PC-9 (cell line): ENCODE measurements at regions not wholly inside any gene's neighbourhood (a gene's known extent, or its start where the extent isn't known, plus 50 kb on each side); places are given as distances from the start of the nearest gene placed in this dataset.

ENCODE experiments used
- BruUV-seq: library from RNA; stranded (reverse); fragments of 400-500 nt; replicated peaks from 2 replicates; lab custom pipeline; 2021; lab: Mats Ljungman, UMichigan
- CTCF ChIA-PET: fragments of 300-600 bp; sonication (Branson Sonifier 250); formaldehyde crosslinking; loops from one replicate; lab custom pipeline; 2022; ENCODE audit warnings: antibody characterized with exemption; lab: Charles Lee
- POLR2A ChIA-PET: fragments of 300-600 bp; sonication (Branson Sonifier 250); formaldehyde crosslinking; loops from one replicate; lab custom pipeline; 2022; ENCODE audit warnings: antibody characterized with exemption; ENCODE audit not compliant: unreplicated experiment; lab: Charles Lee
- DNase-seq, 2 experiments: peaks; one replicate each; pipeline versions ENCODE4 v3.0.0 to v3.0.0-alpha.2; 2015 to 2022; ENCODE audit warnings: mixed read lengths in 1 of 2
- H2AFZ ChIP-seq: fragments of 200-600 bp; sonication (generic); 2 replicates; pipeline ENCODE4 v1.8.1; 2017; ENCODE audit warnings: antibody characterized with exemption
- H3F3A ChIP-seq: fragments of 200-600 bp; sonication (generic); 2 replicates; pipeline ENCODE4 v1.8.1; 2017; ENCODE audit warnings: antibody characterized with exemption, mild to moderate bottlenecking, low read depth; ENCODE audit not compliant: insufficient read depth
- H3K27ac ChIP-seq: fragments of 200-600 bp; sonication (generic); 2 replicates; pipeline ENCODE4 v1.6.1; 2016; ENCODE audit warnings: mixed run types
- H3K27me3 ChIP-seq: fragments of 200-600 bp; sonication (generic); 2 replicates; pipeline ENCODE4 v1.6.1; 2016; ENCODE audit warnings: low read depth, mixed run types; ENCODE audit not compliant: insufficient read depth
- H3K36me3 ChIP-seq: fragments of 200-600 bp; sonication (generic); 2 replicates; pipeline ENCODE4 v1.6.1; 2016; ENCODE audit warnings: low read depth, mixed run types
- H3K4me1 ChIP-seq: fragments of 200-600 bp; sonication (generic); replicated peaks from 2 replicates; pipeline ENCODE4 v1.6.1; 2016; ENCODE audit warnings: mixed run types; ENCODE audit not compliant: insufficient read depth
- H3K4me2 ChIP-seq: fragments of 200-600 bp; sonication (generic); 2 replicates; pipeline ENCODE4 v1.6.1; 2017; ENCODE audit warnings: mixed run types
- H3K4me3 ChIP-seq: fragments of 200-600 bp; sonication (generic); 2 replicates; pipeline ENCODE4 v1.6.1; 2016; ENCODE audit warnings: mixed run types
- H3K79me2 ChIP-seq: fragments of 200-600 bp; sonication (generic); 2 replicates; pipeline ENCODE4 v1.6.1; 2017; ENCODE audit warnings: low read depth, mixed run types
- H3K9me2 ChIP-seq: fragments of 200-600 bp; sonication (generic); 2 replicates; pipeline ENCODE4 v1.8.1; 2017; ENCODE audit warnings: mild to moderate bottlenecking; ENCODE audit not compliant: insufficient read depth
- H3K9me3 ChIP-seq: fragments of 200-600 bp; sonication (generic); 2 replicates; pipeline ENCODE4 v1.8.1; 2016; ENCODE audit warnings: low read depth; ENCODE audit not compliant: insufficient read depth
- H4K20me1 ChIP-seq: fragments of 200-600 bp; sonication (generic); 2 replicates; pipeline ENCODE4 v1.8.1; 2017; ENCODE audit not compliant: insufficient read depth
- EZH2 ChIP-seq: fragments of 200-600 bp; sonication (generic); IDR thresholded peaks from 2 replicates; pipeline ENCODE4 v1.8.0; 2017; ENCODE audit warnings: antibody characterized with exemption, low read depth
- intact Hi-C: fragments of 100-400 bp; cut with micrococcal nuclease; formaldehyde crosslinking; loops from one replicate; pipeline ENCODE4 v1.10.0; 2022; ENCODE audit not compliant: unreplicated experiment
- TF ChIP-seq, protein P1 (sequence below): fragments of 200-600 bp; sonication (generic); conservative IDR thresholded peaks from 2 replicates; pipeline ENCODE4 v1.6.1; 2017; ENCODE audit warnings: mixed run types, antibody characterized with exemption, mild to moderate bottlenecking, moderate library complexity

DNA sequence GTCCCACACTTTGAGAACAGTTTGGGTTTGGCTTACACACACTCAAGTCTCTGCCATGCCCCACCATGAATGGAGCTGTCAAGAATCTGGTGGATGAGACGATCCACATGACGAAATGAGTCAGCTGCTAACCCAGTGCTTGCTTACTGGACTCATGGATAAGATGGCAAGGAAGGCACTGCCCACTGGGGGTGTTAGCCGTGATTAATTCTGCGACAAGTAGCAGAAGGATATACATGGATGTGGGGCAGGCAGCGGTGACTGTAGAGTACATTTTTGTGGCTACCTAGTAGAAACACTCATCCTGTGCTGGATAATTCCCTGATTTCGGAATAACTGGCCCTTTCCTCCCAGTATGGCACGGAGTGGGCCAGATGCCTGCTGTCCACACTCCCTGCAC lies 77.5 kb downstream of the SPATA31C2 start:
- no peaks in the 10 kb centered on the region for H3K36me3 ChIP-seq

DNA sequence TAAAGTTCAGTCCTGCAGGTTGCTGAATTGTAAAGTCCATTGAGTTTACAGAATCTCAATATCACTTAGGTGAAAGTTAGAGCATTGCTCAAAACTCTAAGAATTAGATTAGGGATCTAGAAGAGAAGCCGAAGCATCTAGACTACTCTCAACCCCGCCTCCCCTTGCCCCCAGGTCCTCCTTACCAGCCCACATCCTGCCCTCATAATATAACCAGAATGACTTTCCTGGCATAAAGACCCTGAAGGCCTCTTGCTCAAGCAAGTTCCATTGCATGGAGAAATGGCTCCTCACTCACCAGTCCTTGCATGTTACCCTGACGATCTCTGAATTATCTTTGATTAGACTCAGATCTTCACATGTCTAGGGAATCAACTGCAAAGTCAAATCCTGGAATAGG lies 78.8 kb downstream of the SPATA31C2 start:
- Histone ChIP-seq H3K4me1 (no peaks in the 10 kb centered on the region), H3K4me2 (no peak overlapping the region), H3F3A (no peaks in the 10 kb centered on the region), H3K9me3 (0 out of 2 replicates have a peak, but pooled peaks cover 3% of the 10 kb centered on the region), H2AFZ (no peak overlapping the region), H3K4me3 (no peak overlapping the region), H3K27ac (no peak overlapping the region), H3K36me3 (no peaks in the 10 kb centered on the region), H3K79me2 (no peaks in the 10 kb centered on the region), H3K9me2 (no peaks in the 10 kb centered on the region), H3K27me3 (no peaks in the 10 kb centered on the region), H4K20me1 (no peaks in the 10 kb centered on the region)
- DNase-seq: no peak
- intact Hi-C loops: no loop called here
- ChIA-PET POLR2A (no interaction called here), CTCF (no interaction called here)
- BruUV-seq: no TSS peak
- TF ChIP-seq EZH2: no peak
- TF ChIP-seq, protein P1, sequence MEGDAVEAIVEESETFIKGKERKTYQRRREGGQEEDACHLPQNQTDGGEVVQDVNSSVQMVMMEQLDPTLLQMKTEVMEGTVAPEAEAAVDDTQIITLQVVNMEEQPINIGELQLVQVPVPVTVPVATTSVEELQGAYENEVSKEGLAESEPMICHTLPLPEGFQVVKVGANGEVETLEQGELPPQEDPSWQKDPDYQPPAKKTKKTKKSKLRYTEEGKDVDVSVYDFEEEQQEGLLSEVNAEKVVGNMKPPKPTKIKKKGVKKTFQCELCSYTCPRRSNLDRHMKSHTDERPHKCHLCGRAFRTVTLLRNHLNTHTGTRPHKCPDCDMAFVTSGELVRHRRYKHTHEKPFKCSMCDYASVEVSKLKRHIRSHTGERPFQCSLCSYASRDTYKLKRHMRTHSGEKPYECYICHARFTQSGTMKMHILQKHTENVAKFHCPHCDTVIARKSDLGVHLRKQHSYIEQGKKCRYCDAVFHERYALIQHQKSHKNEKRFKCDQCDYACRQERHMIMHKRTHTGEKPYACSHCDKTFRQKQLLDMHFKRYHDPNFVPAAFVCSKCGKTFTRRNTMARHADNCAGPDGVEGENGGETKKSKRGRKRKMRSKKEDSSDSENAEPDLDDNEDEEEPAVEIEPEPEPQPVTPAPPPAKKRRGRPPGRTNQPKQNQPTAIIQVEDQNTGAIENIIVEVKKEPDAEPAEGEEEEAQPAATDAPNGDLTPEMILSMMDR: no peak

More for the DNA sequence above, 77.5 kb downstream of the SPATA31C2 start:
- BruUV-seq: no TSS peak
- Histone ChIP-seq H2AFZ (no peak overlapping the region), H3F3A (no peaks in the 10 kb centered on the region), H3K9me3 (0 out of 2 replicates have a peak, but pooled peaks cover 3% of the 10 kb centered on the region), H3K4me2 (no peak overlapping the region), H3K9me2 (no peaks in the 10 kb centered on the region), H3K79me2 (no peaks in the 10 kb centered on the region), H3K27ac (no peak overlapping the region), H4K20me1 (no peaks in the 10 kb centered on the region), H3K4me3 (no peak overlapping the region), H3K27me3 (no peaks in the 10 kb centered on the region), H3K4me1 (no peaks in the 10 kb centered on the region)
- CTCF ChIA-PET: no interaction called here
- TF ChIP-seq, protein P1: no peak
- no peak for TF ChIP-seq EZH2
- DNase-seq: no peak
- intact Hi-C loops: no loop called here
- POLR2A ChIA-PET: no interaction called here

DNA sequence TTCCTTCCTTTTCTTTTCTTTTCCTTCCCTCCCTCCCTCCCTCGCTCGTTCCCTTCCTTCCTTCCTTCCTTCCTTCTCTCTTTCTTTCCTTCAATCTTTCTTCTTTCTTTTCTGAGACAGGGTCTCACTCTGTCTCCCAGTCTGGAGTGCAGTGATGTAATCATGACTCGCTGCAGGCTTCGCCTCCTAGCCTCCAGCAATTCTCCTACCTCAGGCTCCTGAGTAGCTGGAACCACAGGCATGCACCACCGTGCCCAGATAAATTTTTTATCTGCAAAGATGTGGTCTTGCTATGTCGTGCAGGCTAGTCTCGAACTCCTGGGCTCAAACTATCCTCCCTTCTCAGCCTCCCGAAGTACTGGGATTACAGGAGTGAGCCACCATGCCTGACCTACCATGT lies 81.4 kb downstream of the SPATA31C2 start:
- Histone ChIP-seq H3K9me2 (no peaks in the 10 kb centered on the region), H3K4me2 (no peak overlapping the region), H3F3A (no peaks in the 10 kb centered on the region), H3K27ac (no peak overlapping the region), H3K36me3 (no peaks in the 10 kb centered on the region), H2AFZ (no peak overlapping the region), H3K4me1 (no peaks in the 10 kb centered on the region), H3K27me3 (no peaks in the 10 kb centered on the region), H4K20me1 (no peaks in the 10 kb centered on the region), H3K79me2 (no peaks in the 10 kb centered on the region), H3K9me3 (no peaks in the 10 kb centered on the region), H3K4me3 (no peak overlapping the region)
- CTCF ChIA-PET: no interaction called here
- POLR2A ChIA-PET: interaction anchor here (0.6 kb wide), 2 partner anchors 20 to 254 kb away, joined by 3 to 4 read pairs; no protein-coding TSS in a partner anchor
- DNase-seq: peak in 1 of 2 experiments; percentile 41
- intact Hi-C loops: no loop called here
- TF ChIP-seq, protein P1: no peak
- TF ChIP-seq EZH2: no peak
- no TSS peak for BruUV-seq
